ENCODE measurements at regions not wholly inside any gene's neighbourhood (a gene's known extent, or its start where the extent isn't known, plus 50 kb on each side); places are given as distances from the start of the nearest gene placed in this dataset.

- TF ChIP-seq CTCF (IDR thresholded peaks at IDR 0.05) (no peak), POLR2A (IDR thresholded peaks at IDR 0.05) (no peak), EP300 (IDR thresholded peaks at IDR 0.05) (no peak)
Measured at GRCh38 chr2:167675906-167676305, 571.5 kb downstream of the STK39 start.
